B cell (primary cell): ENCODE measurements at regions not wholly inside any gene's neighbourhood (a gene's known extent, or its start where the extent isn't known, plus 50 kb on each side); places are given as distances from the start of the nearest gene placed in this dataset.

ENCODE experiments used
- ATAC-seq: fragments of 200-7000 bp; cut with Tn5 transposase; one replicate; pipeline ENCODE4 v1.10.0; 2021; ENCODE audit warnings: low read depth, mild to moderate bottlenecking, moderate number of reproducible peaks, moderate library complexity
- CTCF ChIA-PET: fragments of 350-600 bp; sonication (Branson Sonifier 250); formaldehyde crosslinking; loops from one replicate; lab custom pipeline; 2021; ENCODE audit warnings: antibody characterized with exemption, inconsistent platforms; lab: Charles Lee
- POLR2A ChIA-PET: fragments of 350-600 bp; sonication (Branson Sonifier 250); formaldehyde crosslinking; loops from one replicate; lab custom pipeline; 2021; ENCODE audit warnings: antibody characterized with exemption; lab: Charles Lee
- DNase-seq: peaks from one replicate; pipeline ENCODE4 v3.0.0; 2013
- H2AFZ ChIP-seq: 2 replicates; pipeline ENCODE4 v1.6.1; 2012; ENCODE audit warnings: mild to moderate bottlenecking, low read depth, low read length; ENCODE audit not compliant: insufficient read depth, poor library complexity, severe bottlenecking
- H3K27ac ChIP-seq, 2 donors: 1 replicate in 1 of 2; 2 replicates in 1 of 2; pipeline ENCODE4 v1.5.1; 2012 to 2013; ENCODE audit warnings: low read length in 2 of 2, mild to moderate bottlenecking in 2 of 2, moderate library complexity in 1 of 2
- H3K27me3 ChIP-seq, 4 experiments: fragments of 200-600 bp in 1 of 4; sonication (generic) in 1 of 4; replicated peaks in 1 of 4; 1 replicate in 2 of 4; 2 replicates in 2 of 4; pipeline versions ENCODE4 v1.6.1 to v1.7.0; 2013 to 2016; ENCODE audit warnings: low read length in 3 of 4, mild to moderate bottlenecking in 2 of 4, mixed read lengths in 1 of 4, moderate library complexity in 1 of 4; ENCODE audit not compliant: insufficient read depth in 4 of 4, control insufficient read depth in 3 of 4; ENCODE audit errors: control extremely low read depth in 1 of 4
- H3K36me3 ChIP-seq, 2 experiments: replicated peaks in 1 of 2; 1 replicate in 1 of 2; 2 replicates in 1 of 2; pipeline versions ENCODE4 v1.6.1 to v1.7.1; 2013; ENCODE audit warnings: low read length in 1 of 2; ENCODE audit not compliant: insufficient read depth in 2 of 2, control insufficient read depth in 1 of 2; ENCODE audit errors: control extremely low read depth in 1 of 2, extremely low read depth in 1 of 2
- H3K4me1 ChIP-seq, 2 donors: fragments of 200-600 bp in 1 of 2; sonication (generic) in 1 of 2; 1 replicate in 1 of 2; 2 replicates in 1 of 2; pipeline versions ENCODE4 v1.5.1 to v1.6.1; 2013 to 2017; ENCODE audit warnings: low read length in 2 of 2; ENCODE audit not compliant: control insufficient read depth in 2 of 2, insufficient read depth in 2 of 2
- H3K4me2 ChIP-seq: replicated peaks from 2 replicates; pipeline ENCODE3; 2012; ENCODE audit warnings: mild to moderate bottlenecking, low read depth, low read length; ENCODE audit not compliant: poor library complexity, severe bottlenecking
- H3K4me3 ChIP-seq, 5 experiments: fragments of 200-600 bp in 1 of 5; sonication (generic) in 1 of 5; 1 replicate in 3 of 5; 2 replicates in 2 of 5; pipeline versions ENCODE4 v1.5.1 to v1.7.0; 2011 to 2016; ENCODE audit warnings: low read length in 4 of 5, mild to moderate bottlenecking in 4 of 5, low read depth in 2 of 5, control low read depth in 1 of 5, moderate library complexity in 1 of 5; ENCODE audit not compliant: insufficient read depth in 1 of 5; ENCODE audit errors: control extremely low read depth in 1 of 5, extremely low read depth in 1 of 5
- H3K79me2 ChIP-seq: fragments of 200-600 bp; sonication (generic); one replicate; pipeline ENCODE4 v1.6.0; 2016; ENCODE audit warnings: low read length; ENCODE audit not compliant: control insufficient read depth, insufficient read depth
- H3K9ac ChIP-seq: fragments of 200-600 bp; sonication (generic); 2 replicates; pipeline ENCODE4 v1.6.1; 2017; ENCODE audit warnings: mild to moderate bottlenecking, low read length, moderate library complexity
- H3K9me3 ChIP-seq, 3 donors: one replicate each; pipeline versions ENCODE4 v1.6.1 to v1.7.1; 2013; ENCODE audit warnings: low read length in 2 of 3; ENCODE audit not compliant: control insufficient read depth in 2 of 3, insufficient read depth in 1 of 3; ENCODE audit errors: control extremely low read depth in 1 of 3
- H4K20me1 ChIP-seq: 2 replicates; pipeline ENCODE4 v1.6.0; 2012; ENCODE audit warnings: mild to moderate bottlenecking, low read length; ENCODE audit not compliant: insufficient read depth, control insufficient read depth, poor library complexity, severe bottlenecking
- H3K27ac Mint-ChIP-seq: one replicate; pipeline ENCODE4 v1.8.0; 2021; ENCODE audit warnings: mixed read lengths
- H3K27me3 Mint-ChIP-seq: one replicate; pipeline ENCODE4 v1.8.0; 2021; ENCODE audit warnings: mixed read lengths
- H3K4me1 Mint-ChIP-seq: one replicate; pipeline ENCODE4 v1.8.0; 2021; ENCODE audit warnings: mixed read lengths
- H3K4me3 Mint-ChIP-seq: one replicate; pipeline ENCODE4 v1.8.0; 2021; ENCODE audit warnings: mixed read lengths
- H3K9me3 Mint-ChIP-seq: one replicate; pipeline ENCODE4 v1.8.0; 2022; ENCODE audit warnings: mixed read lengths; ENCODE audit not compliant: insufficient read depth
- EZH2 ChIP-seq: IDR thresholded peaks from 2 replicates; pipeline ENCODE4 v1.6.1; 2012; ENCODE audit warnings: borderline replicate concordance, low read depth, mild to moderate bottlenecking, moderate library complexity, low read length; ENCODE audit not compliant: insufficient read depth, poor library complexity, severe bottlenecking
- WGBS: methylation state at CpG from one replicate; pipeline ENCODE4 v1.1.5; 2013; ENCODE audit warnings: missing lambda C conversion rate; ENCODE audit not compliant: insufficient coverage; 5-methylcytosine and 5-hydroxymethylcytosine counted together
- intact Hi-C: fragments of 100-400 bp; cut with micrococcal nuclease; formaldehyde crosslinking; loops from one replicate; pipeline ENCODE4 v1.10.0; 2022
- TF ChIP-seq, protein P1 (sequence below): fragments of 200-600 bp; IDR thresholded peaks from one replicate; pipeline ENCODE4 v1.8.0; 2022; ENCODE audit warnings: antibody characterized with exemption, mild to moderate bottlenecking

DNA sequence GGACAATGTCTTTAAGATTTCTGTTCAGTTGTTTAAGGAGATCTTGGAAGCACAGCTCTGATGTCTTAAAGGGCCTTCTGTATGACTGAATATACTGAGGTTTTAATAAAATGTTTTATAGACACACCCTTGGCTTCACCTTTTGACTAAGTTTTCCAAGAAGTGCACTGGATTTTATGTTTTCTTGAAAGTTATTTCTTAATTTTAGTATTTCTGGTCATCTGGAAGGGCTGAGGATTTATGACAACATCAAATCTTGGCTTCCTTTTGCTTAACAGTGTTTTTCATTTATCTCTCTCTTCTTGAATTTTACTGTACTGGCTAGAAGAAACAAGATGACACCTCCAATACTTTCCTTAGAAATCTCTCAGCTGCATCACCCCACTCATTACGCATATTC, 2423.4 kb downstream of the LRRC4C start:
- H3K27ac ChIP-seq = no peak overlapping the region
- intact Hi-C loops = no loop called here
- WGBS = no CpG with 5 or more reads among the region's 1 CpG
- no peaks in the 10 kb centered on the region for H3K4me1 ChIP-seq
- ATAC-seq (no peak), DNase-seq (no peak)
- no peaks in the 10 kb centered on the region for H3K79me2 ChIP-seq
- peaks cover 0 to 2% (median 0%) of the 10 kb centered on the region in 3 donors for H3K9me3 ChIP-seq
- no peak overlapping the region for H2AFZ ChIP-seq
- peaks cover 7% of the 10 kb centered on the region for H3K9me3 Mint-ChIP-seq
- H3K27ac Mint-ChIP-seq = no peak overlapping the region
- no peak overlapping the region for H3K4me3 ChIP-seq
- H3K27me3 ChIP-seq = no peaks in the 10 kb centered on the region
- no peak overlapping the region for H3K4me2 ChIP-seq
- no peak for TF ChIP-seq EZH2
- TF ChIP-seq, protein P1, sequence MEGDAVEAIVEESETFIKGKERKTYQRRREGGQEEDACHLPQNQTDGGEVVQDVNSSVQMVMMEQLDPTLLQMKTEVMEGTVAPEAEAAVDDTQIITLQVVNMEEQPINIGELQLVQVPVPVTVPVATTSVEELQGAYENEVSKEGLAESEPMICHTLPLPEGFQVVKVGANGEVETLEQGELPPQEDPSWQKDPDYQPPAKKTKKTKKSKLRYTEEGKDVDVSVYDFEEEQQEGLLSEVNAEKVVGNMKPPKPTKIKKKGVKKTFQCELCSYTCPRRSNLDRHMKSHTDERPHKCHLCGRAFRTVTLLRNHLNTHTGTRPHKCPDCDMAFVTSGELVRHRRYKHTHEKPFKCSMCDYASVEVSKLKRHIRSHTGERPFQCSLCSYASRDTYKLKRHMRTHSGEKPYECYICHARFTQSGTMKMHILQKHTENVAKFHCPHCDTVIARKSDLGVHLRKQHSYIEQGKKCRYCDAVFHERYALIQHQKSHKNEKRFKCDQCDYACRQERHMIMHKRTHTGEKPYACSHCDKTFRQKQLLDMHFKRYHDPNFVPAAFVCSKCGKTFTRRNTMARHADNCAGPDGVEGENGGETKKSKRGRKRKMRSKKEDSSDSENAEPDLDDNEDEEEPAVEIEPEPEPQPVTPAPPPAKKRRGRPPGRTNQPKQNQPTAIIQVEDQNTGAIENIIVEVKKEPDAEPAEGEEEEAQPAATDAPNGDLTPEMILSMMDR = no peak
- no peaks in the 10 kb centered on the region for H3K4me1 Mint-ChIP-seq
- no peak overlapping the region for H3K9ac ChIP-seq
- H4K20me1 ChIP-seq = no peaks in the 10 kb centered on the region
- CTCF ChIA-PET = no interaction called here
- no peaks in the 10 kb centered on the region for H3K27me3 Mint-ChIP-seq
- no peak overlapping the region for H3K4me3 Mint-ChIP-seq
- POLR2A ChIA-PET = no interaction called here
- H3K36me3 ChIP-seq = no peaks in the 10 kb centered on the region

DNA sequence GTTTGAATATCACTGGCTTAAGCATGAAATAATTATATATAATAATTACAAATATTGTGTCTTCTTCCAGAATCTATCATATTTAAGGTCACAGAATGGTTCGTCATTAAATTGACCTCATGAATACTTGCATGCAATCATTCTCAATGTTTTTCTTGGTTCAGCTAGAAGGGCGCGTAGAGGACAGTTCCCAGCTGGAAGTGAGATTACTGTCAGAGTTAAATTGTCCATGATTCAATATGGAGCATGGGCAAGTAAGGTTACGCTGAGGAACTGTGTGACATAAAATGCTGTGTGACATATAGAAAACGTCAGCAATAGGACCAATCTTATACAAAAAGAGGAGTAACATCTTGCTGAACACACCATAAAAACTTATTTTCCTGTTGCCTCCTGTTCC, 2423.5 kb upstream of the RAG2 start:
- H3K9me3 Mint-ChIP-seq = peaks cover 3% of the 10 kb centered on the region
- ChIA-PET CTCF (no interaction called here), POLR2A (no interaction called here)
- H3K27me3 ChIP-seq = no peaks in the 10 kb centered on the region
- H3K27ac Mint-ChIP-seq = no peak overlapping the region
- no peak overlapping the region for H3K4me3 Mint-ChIP-seq
- no peaks in the 10 kb centered on the region for H4K20me1 ChIP-seq
- no peak overlapping the region for H3K4me2 ChIP-seq
- no peak overlapping the region for H3K4me3 ChIP-seq
- peaks cover 0 to 3% (median 1%) of the 10 kb centered on the region in 3 donors for H3K9me3 ChIP-seq
- H3K4me1 Mint-ChIP-seq = no peaks in the 10 kb centered on the region
- H3K4me1 ChIP-seq = no peaks in the 10 kb centered on the region
- H3K79me2 ChIP-seq = no peaks in the 10 kb centered on the region
- DNase-seq = no peak
- TF ChIP-seq, protein P1 = no peak
- TF ChIP-seq EZH2 = no peak
- H3K36me3 ChIP-seq = no peaks in the 10 kb centered on the region
- ATAC-seq = no peak
- H3K27me3 Mint-ChIP-seq = no peaks in the 10 kb centered on the region
- WGBS = no CpG with 5 or more reads among the region's 5 CpGs
- no peak overlapping the region for H3K27ac ChIP-seq
- no peak overlapping the region for H3K9ac ChIP-seq
- no peak overlapping the region for H2AFZ ChIP-seq
- intact Hi-C loops = no loop called here
